T-helper 1 cell treated with Interleukin-12 subunit alpha and Interleukin-12 subunit beta and Interleukin-4 antibody, amounts not matched to agents 30 μg/mL and 1 μg/mL, for 36 hours (primary cell): ENCODE measurements at regions not wholly inside any gene's neighbourhood (a gene's known extent, or its start where the extent isn't known, plus 50 kb on each side); places are given as distances from the start of the nearest gene placed in this dataset.

Source experiments
- H3K27ac Mint-ChIP-seq: one replicate; pipeline ENCODE4 v1.8.0; 2021; ENCODE audit warnings: mild to moderate bottlenecking, mixed read lengths
- H3K27me3 Mint-ChIP-seq: one replicate; pipeline ENCODE4 v1.8.0; 2021; ENCODE audit warnings: low read depth, mixed read lengths
- H3K36me3 Mint-ChIP-seq: one replicate; pipeline ENCODE4 v1.8.0; 2021; ENCODE audit warnings: low read depth, mixed read lengths
- H3K4me1 Mint-ChIP-seq: one replicate; pipeline ENCODE4 v1.8.0; 2021; ENCODE audit warnings: low read depth, mixed read lengths
- H3K4me3 Mint-ChIP-seq: one replicate; pipeline ENCODE4 v1.8.0; 2021; ENCODE audit warnings: mild to moderate bottlenecking, moderate library complexity, mixed read lengths
- H3K9me3 Mint-ChIP-seq: one replicate; pipeline ENCODE4 v1.8.0; 2021; ENCODE audit warnings: mixed read lengths

DNA sequence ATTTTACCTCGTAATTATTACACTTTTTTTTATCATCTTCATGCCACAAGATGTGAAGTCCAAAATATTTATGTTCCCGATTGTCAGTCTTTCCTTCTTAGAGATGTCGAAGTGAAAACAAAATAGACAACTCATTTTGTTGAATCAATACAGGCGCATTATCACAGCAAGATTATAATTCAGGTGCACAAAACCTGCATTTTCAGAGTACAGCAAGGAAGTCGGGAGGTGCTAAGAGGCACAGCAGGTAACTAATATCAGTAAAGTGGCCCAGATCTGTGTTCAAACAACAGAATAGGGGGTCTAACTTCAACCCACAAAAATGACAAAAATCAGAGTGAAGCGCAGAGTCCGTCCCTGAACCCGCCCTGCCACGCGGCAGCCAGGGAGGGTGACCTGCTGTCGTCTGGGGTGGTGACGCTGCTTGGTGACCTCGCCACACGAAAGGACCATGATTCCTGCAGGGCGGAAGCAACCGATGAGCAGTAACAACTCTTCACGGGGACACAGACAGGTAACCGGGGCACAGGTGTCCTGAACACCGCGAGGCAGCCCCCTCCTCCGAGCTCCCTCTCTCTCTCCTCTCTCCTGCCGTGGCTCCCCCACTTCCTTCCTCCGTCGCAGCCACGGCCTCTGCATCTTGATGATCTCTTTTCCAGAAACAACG, 50.9 kb upstream of the SPACA7 start:
- H3K9me3 Mint-ChIP-seq: no peaks in the 10 kb centered on the region
- no peaks in the 10 kb centered on the region for H3K4me1 Mint-ChIP-seq
- no peak overlapping the region for H3K4me3 Mint-ChIP-seq
- no peaks in the 10 kb centered on the region for H3K36me3 Mint-ChIP-seq
- H3K27ac Mint-ChIP-seq: no peak overlapping the region
- H3K27me3 Mint-ChIP-seq: peaks cover 7% of the 10 kb centered on the region

DNA sequence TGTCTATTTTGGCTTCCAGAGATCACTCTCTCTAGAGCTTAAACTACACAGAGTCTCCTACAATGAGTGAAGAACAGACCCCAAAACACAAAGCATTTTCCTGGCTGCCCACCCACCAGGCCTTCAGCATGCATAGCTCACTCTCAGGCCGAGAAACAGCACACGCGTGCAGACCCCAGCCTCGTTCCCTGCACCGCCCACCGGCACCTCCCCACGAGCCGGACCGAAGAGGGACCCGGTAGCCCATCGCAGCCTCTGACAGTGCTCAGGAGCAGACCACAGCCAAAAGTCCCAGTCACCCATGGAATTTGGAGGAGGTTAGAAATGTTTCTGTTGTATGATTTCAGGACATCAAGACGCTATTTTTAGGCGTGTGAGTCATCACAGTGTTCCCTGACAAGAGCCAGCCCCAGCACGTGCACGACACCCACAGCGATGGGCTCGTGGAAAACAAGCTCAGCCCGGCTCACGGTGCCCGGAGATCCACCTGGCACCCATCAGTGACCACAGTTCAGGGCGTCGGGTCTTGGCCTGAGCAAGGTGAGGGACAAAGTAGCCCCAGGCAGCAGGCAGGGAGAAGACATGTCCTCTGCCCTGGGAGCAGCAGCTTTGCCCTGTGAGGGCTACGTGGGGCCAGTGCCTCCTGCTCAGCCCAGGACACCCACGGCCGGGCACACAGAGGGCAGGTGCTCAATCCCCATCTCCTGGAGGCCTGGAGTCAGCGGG, 50.1 kb upstream of the SPACA7 start:
- H3K9me3 Mint-ChIP-seq: no peaks in the 10 kb centered on the region

More for the DNA sequence above, 50.1 kb upstream of the SPACA7 start:
- Mint-ChIP-seq H3K36me3 (no peaks in the 10 kb centered on the region), H3K27ac (no peak overlapping the region), H3K4me1 (no peaks in the 10 kb centered on the region), H3K4me3 (no peak overlapping the region), H3K27me3 (peaks cover 9% of the 10 kb centered on the region)
